ENCODE measurements at regions not wholly inside any gene's neighbourhood (a gene's known extent, or its start where the extent isn't known, plus 50 kb on each side); places are given as distances from the start of the nearest gene placed in this dataset.

DNA sequence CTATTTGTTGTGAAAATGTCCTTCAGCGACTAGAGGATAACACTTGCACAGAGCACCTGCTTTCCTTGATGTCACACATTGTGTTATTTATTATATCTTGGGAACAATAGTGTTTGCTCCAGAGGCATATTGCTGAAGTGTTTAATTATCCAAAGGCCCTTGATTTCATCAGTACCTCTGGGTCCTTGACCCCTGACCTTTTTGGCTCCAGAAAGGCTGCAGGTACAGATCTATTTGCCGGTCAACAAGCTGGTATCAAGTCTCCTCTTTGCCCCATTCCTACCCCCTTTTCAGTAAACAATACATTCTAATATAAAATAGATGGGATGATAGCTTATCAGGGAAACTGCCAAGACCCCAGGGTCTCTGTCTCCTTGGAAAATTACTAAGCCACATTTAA lies 206.8 kb downstream of the DACT1 start:
- Histone ChIP-seq H4K20me1 (ENCODE audit: insufficient read depth) (no peaks in the 10 kb centered on the region), H3K36me3 (ENCODE audit: control insufficient read depth in 1 of 2, insufficient read depth in 2 of 2, low read length in 2 of 2) (no peaks in the 10 kb centered on the region), H3K4me3 (replicated peaks in 1 of 2; ENCODE audit: low read depth in 1 of 2, low read length in 2 of 2) (no peak overlapping the region), H3K27me3 (ENCODE audit: insufficient read depth, low read length) (no peaks in the 10 kb centered on the region), H3K4me2 (ENCODE audit: low read length) (no peak overlapping the region), H3K9me3 (ENCODE audit: control insufficient read depth in 1 of 2, insufficient read depth in 1 of 2, low read depth in 1 of 2, low read length in 2 of 2) (no peaks in the 10 kb centered on the region), H3K9ac (ENCODE audit: low read length) (no peak overlapping the region), H3K4me1 (ENCODE audit: control insufficient read depth in 1 of 2, insufficient read depth in 2 of 2, low read length in 2 of 2) (no peaks in the 10 kb centered on the region), H3K9me2 (ENCODE audit: insufficient read depth) (no peaks in the 10 kb centered on the region), H3K79me2 (ENCODE audit: insufficient read depth, low read length) (no peaks in the 10 kb centered on the region), H3K27ac (ENCODE audit: low read depth, low read length) (no peak overlapping the region), H2AFZ (ENCODE audit: low read depth, low read length, poor library complexity, severe bottlenecking) (no peak overlapping the region)
- TF ChIP-seq SRF (IDR thresholded peaks at IDR 0.05; ENCODE audit: low read depth) (no peak), ZFX (IDR thresholded peaks at IDR 0.05) (no peak), POLR2A (IDR thresholded peaks at IDR 0.05; ENCODE audit: borderline replicate concordance, extremely low read depth, insufficient read depth, insufficient read length) (no peak), EZH2phosphoT487 (IDR thresholded peaks at IDR 0.05; ENCODE audit: borderline replicate concordance) (no peak), EZH2 (IDR thresholded peaks at IDR 0.05) (no peak), SIN3A (IDR thresholded peaks at IDR 0.05; ENCODE audit: low read depth) (no peak), CEBPB (IDR thresholded peaks at IDR 0.05; ENCODE audit: low read depth) (no peak), JUND (IDR thresholded peaks at IDR 0.05) (no peak), CBX3 (IDR thresholded peaks at IDR 0.05; ENCODE audit: low read depth) (no peak), RAD21 (IDR thresholded peaks at IDR 0.05; ENCODE audit: low read depth) (no peak), ELF1 (IDR thresholded peaks at IDR 0.05; ENCODE audit: borderline replicate concordance, low read depth) (no peak), TCF7L2 (IDR thresholded peaks at IDR 0.05; ENCODE audit: borderline replicate concordance, extremely low read depth, insufficient read depth, insufficient read length) (no peak), YY1 (IDR thresholded peaks at IDR 0.05; ENCODE audit: extremely low read depth, insufficient replicate concordance, low read depth, low read length) (no peak), SP1 (IDR thresholded peaks at IDR 0.05; ENCODE audit: low read depth) (no peak), FOSL1 (IDR thresholded peaks at IDR 0.05; ENCODE audit: low read depth) (no peak), ZNF274 (IDR thresholded peaks at IDR 0.05; ENCODE audit: low read depth, low read length) (no peak)
- TF ChIP-seq, protein P1, sequence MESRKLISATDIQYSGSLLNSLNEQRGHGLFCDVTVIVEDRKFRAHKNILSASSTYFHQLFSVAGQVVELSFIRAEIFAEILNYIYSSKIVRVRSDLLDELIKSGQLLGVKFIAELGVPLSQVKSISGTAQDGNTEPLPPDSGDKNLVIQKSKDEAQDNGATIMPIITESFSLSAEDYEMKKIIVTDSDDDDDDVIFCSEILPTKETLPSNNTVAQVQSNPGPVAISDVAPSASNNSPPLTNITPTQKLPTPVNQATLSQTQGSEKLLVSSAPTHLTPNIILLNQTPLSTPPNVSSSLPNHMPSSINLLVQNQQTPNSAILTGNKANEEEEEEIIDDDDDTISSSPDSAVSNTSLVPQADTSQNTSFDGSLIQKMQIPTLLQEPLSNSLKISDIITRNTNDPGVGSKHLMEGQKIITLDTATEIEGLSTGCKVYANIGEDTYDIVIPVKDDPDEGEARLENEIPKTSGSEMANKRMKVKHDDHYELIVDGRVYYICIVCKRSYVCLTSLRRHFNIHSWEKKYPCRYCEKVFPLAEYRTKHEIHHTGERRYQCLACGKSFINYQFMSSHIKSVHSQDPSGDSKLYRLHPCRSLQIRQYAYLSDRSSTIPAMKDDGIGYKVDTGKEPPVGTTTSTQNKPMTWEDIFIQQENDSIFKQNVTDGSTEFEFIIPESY (IDR thresholded peaks at IDR 0.05; ENCODE audit: extremely low read depth, insufficient replicate concordance, low read length), result no peak
- TF ChIP-seq, protein P2, sequence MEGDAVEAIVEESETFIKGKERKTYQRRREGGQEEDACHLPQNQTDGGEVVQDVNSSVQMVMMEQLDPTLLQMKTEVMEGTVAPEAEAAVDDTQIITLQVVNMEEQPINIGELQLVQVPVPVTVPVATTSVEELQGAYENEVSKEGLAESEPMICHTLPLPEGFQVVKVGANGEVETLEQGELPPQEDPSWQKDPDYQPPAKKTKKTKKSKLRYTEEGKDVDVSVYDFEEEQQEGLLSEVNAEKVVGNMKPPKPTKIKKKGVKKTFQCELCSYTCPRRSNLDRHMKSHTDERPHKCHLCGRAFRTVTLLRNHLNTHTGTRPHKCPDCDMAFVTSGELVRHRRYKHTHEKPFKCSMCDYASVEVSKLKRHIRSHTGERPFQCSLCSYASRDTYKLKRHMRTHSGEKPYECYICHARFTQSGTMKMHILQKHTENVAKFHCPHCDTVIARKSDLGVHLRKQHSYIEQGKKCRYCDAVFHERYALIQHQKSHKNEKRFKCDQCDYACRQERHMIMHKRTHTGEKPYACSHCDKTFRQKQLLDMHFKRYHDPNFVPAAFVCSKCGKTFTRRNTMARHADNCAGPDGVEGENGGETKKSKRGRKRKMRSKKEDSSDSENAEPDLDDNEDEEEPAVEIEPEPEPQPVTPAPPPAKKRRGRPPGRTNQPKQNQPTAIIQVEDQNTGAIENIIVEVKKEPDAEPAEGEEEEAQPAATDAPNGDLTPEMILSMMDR (IDR thresholded peaks at IDR 0.05 in 2 of 3, conservative IDR thresholded peaks at IDR 0.05 in 1 of 3; ENCODE audit: borderline replicate concordance in 1 of 3, insufficient read depth in 1 of 3, low read depth in 2 of 3, low read length in 2 of 3), result no peak
- CTCF ChIA-PET, result no interaction called here
- intact Hi-C loops (cut with micrococcal nuclease), result no loop called here
- DNase-seq (ENCODE audit: low read depth, low spot score) (no peak), ATAC-seq (no peak)
- BruUV-seq (replicated peaks), result no TSS peak
- POLR2A ChIA-PET, result no interaction called here
- RAD21 ChIA-PET (ENCODE audit: low non-redundant PET in 1 of 2, low total read pairs in 2 of 2, uncharacterized antibody in 2 of 2, unreplicated experiment in 2 of 2), result no interaction called here
